B cell (primary cell): ENCODE measurements at regions not wholly inside any gene's neighbourhood (a gene's known extent, or its start where the extent isn't known, plus 50 kb on each side); places are given as distances from the start of the nearest gene placed in this dataset.

ENCODE experiments used
- EZH2 ChIP-seq: IDR thresholded peaks from 2 replicates; pipeline ENCODE4 v1.6.1; 2012; ENCODE audit warnings: borderline replicate concordance, low read depth, mild to moderate bottlenecking, moderate library complexity, low read length; ENCODE audit not compliant: insufficient read depth, poor library complexity, severe bottlenecking
- TF ChIP-seq, protein P1 (sequence below): fragments of 200-600 bp; IDR thresholded peaks from one replicate; pipeline ENCODE4 v1.8.0; 2022; ENCODE audit warnings: antibody characterized with exemption, mild to moderate bottlenecking

- TF ChIP-seq, protein P1, sequence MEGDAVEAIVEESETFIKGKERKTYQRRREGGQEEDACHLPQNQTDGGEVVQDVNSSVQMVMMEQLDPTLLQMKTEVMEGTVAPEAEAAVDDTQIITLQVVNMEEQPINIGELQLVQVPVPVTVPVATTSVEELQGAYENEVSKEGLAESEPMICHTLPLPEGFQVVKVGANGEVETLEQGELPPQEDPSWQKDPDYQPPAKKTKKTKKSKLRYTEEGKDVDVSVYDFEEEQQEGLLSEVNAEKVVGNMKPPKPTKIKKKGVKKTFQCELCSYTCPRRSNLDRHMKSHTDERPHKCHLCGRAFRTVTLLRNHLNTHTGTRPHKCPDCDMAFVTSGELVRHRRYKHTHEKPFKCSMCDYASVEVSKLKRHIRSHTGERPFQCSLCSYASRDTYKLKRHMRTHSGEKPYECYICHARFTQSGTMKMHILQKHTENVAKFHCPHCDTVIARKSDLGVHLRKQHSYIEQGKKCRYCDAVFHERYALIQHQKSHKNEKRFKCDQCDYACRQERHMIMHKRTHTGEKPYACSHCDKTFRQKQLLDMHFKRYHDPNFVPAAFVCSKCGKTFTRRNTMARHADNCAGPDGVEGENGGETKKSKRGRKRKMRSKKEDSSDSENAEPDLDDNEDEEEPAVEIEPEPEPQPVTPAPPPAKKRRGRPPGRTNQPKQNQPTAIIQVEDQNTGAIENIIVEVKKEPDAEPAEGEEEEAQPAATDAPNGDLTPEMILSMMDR, result no peak
- no peak for TF ChIP-seq EZH2
Measured at GRCh38 chr3:71849681-71850080, 64.7 kb upstream of the PROK2 start.
